OCI-LY7 (cell line): ENCODE measurements at regions not wholly inside any gene's neighbourhood (a gene's known extent, or its start where the extent isn't known, plus 50 kb on each side); places are given as distances from the start of the nearest gene placed in this dataset.

ENCODE experiments used
- CTCF ChIP-seq: fragments of 200-600 bp; sonication (generic); conservative IDR thresholded peaks from 2 replicates; pipeline ENCODE4 v1.5.1; 2014; ENCODE audit warnings: mild to moderate bottlenecking, antibody characterized with exemption, low read length, moderate library complexity, mixed read lengths
- EZH2phosphoT487 ChIP-seq: fragments of 200-600 bp; sonication (generic); IDR thresholded peaks from 2 replicates; pipeline ENCODE4 v1.6.1; 2018; ENCODE audit warnings: low read depth, borderline replicate concordance, mild to moderate bottlenecking, mixed run types, antibody characterized with exemption, low read length, moderate library complexity, mixed read lengths

GRCh38 chr5:145661737-145662485 lies 173.2 kb downstream of the PRELID2 start:
- TF ChIP-seq CTCF = no peak
- TF ChIP-seq EZH2phosphoT487 = no peak
